NCI-H1694 treated with DMSO at 0.1 percent for 48 hours (cell line): ENCODE measurements at regions not wholly inside any gene's neighbourhood (a gene's known extent, or its start where the extent isn't known, plus 50 kb on each side); places are given as distances from the start of the nearest gene placed in this dataset.

ENCODE experiments used
- DNase-seq: peaks from one replicate; lab custom pipeline; 2025; lab: John Stamatoyannopoulos, UW

DNA sequence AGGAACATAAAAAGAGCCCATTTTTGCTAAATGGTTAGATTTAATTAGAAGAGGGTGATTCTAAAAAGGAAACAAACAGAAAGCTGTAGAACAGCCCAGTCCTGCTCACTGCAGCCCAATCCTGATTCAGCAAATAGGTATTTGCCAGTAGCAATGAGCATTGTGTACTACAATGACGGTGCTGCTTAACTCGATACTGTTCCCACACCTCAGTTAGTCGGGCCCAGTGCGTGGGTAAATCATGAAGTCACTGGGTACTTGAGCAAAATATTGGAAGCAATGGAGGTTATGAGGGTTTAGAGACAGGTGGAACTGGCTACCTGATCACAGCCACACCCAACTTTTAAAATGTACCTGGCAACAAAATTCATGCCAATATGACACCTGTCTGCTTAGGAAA, 101.5 kb upstream of the ADGRL2 start:
- DNase-seq: no peak

DNA sequence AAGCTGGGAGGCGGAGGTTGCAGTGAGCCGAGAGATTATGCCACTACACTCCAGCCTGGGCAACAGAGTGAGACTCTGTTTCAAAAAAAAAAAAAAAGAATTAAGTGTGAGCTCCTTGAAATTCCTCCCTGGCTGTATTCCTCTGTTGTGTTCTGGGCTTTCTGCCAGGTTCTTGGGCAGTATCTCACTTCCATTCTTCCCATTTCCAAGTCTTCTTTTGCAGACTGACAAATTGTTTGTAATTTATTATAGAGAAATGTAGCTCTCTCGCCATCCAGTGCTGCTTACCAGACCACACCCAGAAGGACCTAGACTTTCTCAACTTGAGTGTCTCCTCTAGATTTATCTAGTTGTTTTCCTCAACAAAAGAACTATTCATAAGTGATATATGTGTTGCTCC, 105.0 kb upstream of the ADGRL2 start:
- DNase-seq: no peak

DNA sequence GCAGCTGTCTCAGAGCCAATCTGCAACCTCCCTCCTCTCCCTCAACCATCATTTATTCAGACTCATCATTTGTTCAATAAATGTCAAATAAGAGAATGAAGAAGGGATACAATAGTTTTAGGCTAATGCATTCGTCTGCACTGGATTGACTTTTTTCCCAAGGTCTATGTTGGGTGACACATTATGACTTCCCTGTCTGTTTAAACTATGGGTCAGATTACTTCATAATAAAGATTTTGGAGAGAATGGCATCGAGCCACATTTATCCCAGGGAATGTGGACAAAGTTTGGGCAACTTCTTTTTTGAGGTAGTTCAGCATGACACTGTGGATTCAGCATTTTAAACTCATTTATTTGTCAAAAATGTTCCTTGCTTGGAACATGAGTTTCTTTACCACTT, 107.4 kb upstream of the ADGRL2 start:
- DNase-seq: no peak

DNA sequence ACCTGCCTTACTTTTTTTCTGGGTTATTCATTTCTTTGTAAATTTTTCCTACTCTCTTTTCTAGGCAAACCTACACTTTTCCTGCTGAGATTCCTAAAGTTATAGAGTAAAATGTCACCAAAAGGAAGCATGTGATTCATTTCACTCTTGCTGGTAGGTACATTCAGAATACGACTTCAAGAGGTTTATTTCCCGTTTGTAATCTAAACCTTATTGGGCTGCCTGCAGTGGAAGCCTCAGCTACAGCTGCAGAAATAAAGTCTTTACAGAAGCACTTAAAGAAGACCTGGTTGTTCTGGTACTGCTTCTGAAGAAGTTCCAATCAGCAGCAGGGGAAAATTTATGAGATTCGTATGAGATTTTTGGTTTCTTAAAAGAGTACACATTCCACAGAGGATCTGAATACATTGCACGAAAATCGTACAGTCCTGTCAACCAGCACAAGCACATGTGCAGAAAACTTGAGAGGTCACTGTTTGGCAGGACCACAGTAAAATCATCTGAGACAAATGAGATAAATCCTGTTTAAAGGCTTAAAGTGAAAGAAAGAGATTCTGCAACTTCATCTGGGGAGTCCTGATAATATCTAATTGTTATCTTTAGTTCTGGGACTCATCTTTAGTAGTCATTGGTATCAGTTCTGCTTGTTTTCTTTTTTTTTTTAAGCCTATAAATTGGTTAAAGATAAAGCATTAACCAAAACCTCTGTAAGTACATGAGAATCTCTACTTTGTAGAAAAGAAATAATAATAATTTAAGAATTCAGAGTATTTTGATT, 109.9 kb upstream of the ADGRL2 start:
- DNase-seq: no peak

DNA sequence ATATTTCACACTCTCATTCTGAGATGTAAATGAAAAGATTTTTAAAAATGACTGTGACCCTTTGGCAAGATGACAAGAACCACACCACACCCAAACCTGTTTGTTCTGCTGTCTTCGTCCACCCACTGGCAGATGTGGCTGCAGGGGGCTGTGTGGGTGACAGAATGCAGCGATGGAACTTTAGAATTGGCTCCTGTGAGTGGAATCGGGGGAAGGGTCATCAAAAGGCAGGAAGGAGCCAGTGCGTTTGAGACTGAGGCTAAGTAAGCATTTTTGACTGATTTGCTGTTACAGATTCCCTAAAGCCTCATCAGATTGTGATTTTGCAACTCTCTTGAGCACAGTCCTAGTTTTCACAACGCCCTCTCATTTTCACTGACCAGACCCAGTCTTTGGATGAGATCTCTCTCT, 111.2 kb upstream of the ADGRL2 start:
- no peak for DNase-seq

DNA sequence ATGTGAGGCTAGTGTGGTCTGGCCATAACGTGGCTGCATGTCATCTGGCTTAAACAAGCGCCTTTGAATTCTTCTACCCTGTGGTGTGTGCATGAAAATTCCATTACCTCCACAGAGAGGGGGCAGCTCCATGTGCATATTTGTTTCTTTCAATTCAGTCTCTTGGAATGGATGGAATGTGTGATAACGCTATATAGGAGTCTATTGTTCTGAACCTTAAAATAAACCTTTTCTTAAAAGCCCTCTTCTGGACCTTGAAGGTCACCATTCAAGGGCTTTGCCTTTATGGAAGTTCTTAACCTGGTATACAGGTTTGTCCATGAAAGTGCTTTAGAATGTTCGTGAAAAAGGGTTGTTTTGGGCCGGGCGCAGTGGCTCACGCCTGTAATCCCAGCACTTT, 118.2 kb upstream of the ADGRL2 start:
- DNase-seq: no peak

DNA sequence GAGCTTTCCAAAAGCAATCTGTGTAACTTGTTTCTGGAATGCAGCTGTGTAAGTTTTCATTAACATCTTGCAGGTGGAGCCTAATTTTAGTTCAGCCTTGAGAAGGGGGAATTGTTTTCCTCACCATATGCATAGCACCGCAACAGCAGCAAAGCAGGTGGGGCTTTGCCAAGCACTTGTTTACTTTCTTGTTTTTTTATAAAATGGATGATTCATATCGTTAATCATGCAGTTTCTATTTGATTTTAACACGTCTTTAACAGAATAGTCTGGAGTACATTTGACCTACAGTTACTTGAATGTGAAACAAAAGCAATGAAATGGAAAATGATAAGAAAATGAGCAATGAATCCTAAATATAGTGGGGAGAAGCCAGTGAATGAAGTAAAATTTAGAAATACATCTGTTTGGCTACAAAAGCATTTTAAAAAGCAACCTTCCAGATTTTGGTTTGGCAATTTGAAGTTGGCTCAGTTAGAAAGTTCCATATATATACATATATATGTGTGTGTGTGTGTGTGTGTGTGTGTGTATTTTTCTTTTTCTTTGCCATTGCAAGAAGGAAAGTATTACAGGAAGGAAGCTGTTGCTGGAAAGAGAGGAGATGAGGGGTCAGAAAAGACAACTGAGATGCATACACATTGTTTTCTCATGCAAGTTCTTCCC, 119.0 kb upstream of the ADGRL2 start:
- peak; percentile 8 for DNase-seq

DNA sequence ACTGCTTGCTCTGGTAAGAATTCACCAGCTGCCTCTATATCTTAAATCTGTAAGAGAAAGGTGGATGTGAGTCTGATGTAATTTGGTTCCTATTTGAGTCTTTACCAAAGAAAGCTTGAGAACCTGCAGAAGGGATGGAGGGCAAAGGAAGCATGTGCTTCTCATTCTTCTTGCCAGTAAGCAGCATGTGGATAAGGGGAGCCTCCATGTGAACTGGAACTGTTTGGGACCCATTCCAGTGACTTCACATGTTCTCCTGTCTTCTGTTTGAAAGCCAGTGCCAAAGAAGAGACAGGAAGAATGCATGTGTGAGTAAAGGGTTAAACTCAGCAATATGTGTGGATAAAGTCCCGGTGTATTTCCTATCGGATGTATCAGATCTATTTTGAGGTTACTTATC, 119.6 kb upstream of the ADGRL2 start:
- peak; percentile 5 for DNase-seq

DNA sequence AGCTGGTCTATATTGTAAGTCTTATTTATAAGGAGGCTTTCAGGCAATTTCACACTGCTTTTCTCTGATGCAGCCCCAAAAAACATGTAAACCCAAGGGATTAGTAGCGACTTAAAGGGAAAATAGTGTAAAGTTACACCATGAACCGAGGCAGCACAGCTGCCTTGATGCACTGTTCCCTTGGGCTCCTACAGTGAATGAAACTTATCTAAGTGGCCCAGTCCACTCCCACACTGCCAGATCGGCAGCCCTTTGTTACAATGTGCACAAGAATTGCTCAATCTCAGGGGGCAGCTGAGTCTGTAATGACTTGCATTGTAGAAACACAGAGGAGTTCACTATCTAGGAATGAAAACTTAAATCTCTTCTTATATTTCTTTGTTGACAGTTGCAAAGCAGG, 120.8 kb upstream of the ADGRL2 start:
- no peak for DNase-seq

DNA sequence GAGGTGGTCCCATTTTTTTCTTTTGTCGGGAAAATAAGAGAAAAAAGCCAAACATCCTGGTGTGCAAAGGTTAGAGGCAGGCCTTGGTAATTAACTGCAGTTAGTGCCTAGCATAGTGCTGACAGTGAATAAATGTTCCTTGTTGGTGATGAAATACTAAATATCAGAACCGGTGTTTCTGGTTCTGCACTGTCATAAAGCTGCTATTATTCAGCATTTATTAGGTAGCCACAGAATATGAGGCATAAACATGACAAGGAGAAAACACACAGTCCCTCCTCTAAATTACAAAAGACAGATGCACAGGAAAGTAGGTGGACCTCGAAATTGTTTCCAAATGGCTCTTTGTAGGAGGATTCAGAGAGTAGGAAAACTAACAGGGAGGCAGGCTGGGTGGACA, 122.0 kb upstream of the ADGRL2 start:
- DNase-seq: no peak

DNA sequence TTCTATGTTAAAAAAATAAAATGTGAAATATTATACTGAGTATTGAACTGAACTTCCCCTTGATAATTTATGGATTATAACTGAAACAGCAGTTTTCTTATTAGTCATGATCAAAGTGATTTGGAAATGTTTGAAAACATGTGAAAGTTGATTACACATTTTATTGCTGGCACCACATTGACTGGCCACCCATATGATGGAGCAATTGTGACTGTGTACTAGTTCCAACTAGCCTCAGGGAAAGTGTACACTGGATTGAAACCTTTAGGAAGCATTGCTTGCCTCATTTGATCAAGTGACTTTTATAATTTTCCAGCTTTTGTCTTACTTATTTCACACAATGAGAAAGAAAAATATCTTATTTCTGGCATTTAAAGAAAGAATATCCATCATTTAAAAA, 128.0 kb upstream of the ADGRL2 start:
- no peak for DNase-seq

DNA sequence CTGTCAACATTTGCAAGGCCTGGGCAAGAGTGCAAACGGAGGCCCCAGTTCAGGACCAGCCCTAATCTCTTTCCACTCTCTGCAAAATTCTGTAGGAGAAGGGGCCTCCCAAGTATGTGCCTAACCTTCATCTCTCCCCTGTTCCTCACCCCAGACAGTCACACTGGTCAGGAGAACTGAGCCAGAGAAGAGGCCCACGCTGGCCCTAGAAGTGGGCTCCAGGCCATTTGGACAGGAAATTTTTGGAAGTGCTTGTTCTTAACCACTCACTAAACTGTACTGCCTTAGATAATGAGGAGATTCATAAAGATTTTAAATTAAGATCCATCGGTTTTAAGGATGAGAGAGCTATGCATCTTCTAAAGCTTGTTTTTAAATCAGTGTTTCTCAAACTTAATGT, 129.7 kb upstream of the ADGRL2 start:
- DNase-seq: no peak

DNA sequence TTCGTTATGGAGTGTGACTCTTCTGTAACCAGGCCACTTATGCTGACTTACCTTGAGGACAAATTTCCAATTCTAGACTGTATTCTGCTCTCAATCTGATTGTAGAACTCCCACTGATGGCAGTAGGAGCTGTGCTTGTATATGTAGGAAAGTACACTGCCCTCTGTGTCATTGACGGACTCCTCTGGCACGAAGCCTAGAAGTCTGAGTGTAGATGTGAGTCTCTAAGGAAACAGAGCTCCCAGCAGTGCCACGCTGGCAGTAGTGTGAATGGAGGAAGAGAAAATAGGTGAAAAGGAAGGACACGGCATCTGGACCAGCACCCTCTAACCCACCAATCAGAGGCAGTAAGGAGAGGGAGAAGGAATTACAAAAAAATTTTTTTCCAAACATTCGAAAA, 130.4 kb upstream of the ADGRL2 start:
- DNase-seq: no peak

DNA sequence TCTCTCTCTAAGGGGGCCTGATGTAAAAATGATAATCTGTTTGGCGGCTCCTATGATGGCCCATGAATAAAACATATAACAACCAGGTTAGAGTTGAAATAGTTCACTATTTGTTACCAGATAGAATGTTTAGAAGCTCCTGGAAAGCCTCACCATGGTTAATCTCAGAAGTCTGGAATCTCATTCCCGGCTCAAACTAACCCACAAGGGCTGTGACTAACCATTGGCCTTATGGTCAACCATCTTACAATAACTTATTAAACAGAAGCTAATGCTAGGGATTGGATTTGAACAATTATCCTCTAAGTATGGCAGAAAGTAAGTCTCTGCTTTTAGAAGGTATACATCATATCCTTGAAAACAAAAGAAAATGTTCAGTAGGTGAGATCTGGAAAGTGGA, 134.1 kb upstream of the ADGRL2 start:
- no peak for DNase-seq

DNA sequence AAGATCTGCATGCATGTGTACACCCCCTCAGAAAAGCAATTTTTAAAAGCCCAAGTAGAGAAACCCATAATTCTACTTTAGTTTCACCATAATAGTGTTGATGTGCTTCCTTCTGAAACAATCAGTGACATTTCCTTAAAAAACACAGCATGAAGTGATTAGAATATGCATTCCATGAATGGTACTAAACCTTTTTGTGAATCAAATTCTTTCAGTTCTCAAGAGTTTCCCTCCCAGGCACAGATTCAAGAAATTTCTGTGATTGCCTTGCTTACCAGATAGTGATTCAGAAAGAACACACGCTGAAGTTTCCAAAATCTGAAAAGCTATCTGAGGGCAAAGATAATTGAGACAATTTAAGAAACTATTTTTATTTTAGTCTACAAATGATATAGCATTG, 136.4 kb upstream of the ADGRL2 start:
- DNase-seq: no peak

DNA sequence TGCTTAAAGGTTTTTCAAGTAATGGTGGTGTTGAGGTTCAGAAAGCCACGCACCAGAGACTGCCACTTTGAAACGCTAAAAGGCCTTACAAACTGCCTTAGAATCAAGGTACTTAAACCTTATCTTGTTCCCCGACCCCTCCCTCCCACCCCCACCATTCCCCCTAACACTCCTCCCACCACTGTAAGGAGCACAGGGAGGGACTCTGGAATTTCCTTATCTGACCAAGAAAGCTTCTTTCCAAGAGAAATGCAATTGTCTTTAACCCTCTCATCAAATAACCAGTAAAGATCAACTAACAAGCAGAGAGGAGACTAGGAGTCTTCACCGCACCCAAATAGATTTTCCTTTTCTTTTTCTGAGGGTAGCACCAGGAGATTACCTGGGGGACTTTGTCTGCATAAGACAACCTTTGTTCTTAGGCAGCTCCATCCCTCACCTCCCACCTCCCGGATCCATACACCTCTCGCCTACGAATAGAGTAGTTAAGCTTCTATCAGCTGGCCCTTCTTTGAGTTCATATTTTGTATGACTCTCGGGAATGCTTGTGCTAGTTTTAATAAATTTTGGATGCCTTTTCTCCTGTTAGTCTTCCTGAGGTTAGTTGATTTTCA, 137.7 kb upstream of the ADGRL2 start:
- no peak for DNase-seq

DNA sequence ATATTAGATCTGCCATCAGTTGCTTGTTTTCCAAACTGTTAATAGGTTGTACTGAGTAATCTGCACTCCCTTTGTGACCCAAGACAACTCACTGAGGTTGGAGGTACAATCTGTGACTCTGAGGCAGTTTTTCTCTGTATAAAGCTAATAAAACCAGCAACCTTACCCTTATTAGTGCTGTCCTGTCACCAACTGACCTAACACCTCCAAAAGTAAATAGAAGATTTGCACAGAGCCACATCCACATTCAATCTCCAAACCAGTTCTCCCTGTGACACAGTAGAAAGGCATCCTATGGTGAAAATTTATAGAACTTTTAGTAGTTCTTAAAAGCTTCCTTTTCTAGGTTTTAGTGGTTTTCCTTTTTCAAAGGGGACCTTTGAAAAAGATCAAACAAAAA, 140.4 kb upstream of the ADGRL2 start:
- DNase-seq: no peak

DNA sequence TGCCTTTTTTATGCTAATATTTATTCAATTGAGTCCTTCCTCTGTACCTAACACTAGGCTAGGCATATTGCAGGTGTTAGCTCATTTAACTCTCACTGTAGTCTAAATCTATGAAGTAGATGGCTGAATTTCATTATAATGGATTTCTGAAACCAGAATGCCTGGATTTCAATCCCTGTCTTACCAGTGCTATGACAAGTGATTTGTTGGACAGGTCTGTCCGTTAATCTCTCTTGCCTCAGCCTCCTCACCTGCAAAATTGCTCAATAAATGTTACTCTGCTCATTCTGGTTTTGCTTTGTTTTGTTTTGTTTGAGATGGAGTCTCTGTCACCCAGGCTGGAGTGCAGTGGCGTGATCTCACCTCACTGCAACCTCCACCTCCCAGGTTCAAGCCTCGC, 146.1 kb upstream of the ADGRL2 start:
- no peak for DNase-seq

DNA sequence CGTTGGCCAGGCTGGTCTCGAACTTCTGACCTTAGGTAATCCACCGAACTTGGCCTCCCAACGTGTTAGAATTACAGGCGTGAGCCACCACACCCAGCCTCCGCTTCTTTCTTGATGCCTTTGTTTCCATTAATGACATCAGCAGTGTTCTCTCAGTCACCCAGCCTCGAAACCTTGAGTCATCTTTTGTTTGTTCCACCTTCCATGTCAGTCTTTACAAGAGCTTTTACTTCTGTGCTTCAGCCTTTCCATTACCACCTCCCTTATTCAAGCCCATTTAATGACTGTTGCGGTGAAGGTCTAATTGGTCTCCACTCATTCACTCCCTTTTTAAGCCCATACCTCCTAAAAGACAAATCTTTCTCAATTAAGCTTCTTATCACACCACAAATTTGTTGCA, 146.6 kb upstream of the ADGRL2 start:
- DNase-seq: no peak

DNA sequence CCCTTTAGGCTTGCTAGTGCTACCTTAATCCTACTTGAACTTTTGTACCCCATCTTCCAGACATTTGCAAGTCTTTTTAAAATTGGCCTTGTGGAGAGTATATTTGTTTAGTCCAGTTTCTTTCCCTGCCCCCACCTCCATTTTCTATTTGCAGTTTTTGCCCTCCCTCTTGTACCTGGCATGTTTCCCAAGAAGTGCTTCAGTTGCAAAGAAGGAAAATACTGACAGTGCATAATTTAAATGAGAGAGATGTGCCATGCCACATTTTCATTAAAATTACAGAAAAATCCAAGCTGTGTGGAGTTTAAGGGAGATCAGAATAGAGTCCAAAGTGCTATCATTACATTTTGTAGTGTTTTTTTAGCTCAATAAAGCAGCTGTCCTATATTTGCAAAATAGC, 150.0 kb upstream of the ADGRL2 start:
- DNase-seq: no peak

DNA sequence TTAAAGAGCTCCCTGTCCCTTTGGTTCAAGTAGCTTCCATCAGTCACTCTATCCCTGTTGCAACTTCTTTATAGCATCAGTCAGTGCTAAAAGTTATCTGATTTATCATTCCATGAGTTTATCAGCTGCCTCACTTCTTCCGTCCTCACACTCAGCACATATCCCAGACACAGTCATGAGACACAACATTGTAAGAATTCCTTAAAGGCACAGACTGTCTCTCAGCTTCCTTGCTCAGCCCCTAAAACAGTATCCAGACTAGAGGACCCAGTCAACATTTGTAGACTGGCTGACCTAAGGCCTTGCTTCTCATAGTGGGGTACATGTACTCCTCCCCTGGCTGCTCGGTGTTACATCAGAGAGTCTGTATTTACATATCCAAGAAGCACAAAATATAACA, 164.9 kb upstream of the ADGRL2 start:
- DNase-seq: no peak

DNA sequence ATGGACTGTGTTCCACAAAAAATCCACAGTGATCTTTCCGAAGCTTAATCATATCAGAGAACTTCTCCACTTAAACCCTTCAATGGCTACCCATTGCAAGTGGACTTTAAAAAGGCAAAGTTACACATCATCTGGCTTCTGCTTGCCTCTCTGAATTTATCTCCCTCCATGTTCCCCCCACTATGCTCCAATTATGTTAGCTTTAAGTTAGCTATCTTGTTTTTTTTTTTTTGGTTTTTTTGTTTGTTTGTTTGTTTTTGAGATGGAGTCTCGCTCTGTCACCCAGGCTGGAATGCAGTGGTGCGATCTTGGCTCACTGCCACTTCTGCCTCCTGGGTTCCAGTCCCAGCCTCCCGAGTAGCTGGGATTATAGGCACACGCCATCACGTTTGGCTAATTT, 166.4 kb upstream of the ADGRL2 start:
- no peak for DNase-seq

DNA sequence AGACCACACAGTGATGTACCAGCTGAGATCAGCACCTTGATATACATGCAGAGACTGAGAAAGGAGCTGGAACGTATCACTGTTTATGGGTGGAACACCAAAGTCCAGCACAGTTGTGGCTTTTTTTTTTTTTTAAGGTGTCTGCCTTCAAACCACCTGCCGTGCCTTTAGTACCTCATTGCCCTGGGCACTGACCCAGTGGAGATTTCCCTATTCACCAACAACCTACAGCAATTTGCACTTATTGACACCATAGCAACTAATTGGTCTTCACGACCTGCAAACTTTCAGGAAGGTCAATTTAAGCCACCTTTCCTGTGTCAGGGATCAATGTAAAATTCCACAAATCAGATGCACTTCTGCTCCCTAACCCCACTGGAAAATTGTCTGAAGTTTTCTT, 181.6 kb upstream of the ADGRL2 start:
- DNase-seq: no peak

DNA sequence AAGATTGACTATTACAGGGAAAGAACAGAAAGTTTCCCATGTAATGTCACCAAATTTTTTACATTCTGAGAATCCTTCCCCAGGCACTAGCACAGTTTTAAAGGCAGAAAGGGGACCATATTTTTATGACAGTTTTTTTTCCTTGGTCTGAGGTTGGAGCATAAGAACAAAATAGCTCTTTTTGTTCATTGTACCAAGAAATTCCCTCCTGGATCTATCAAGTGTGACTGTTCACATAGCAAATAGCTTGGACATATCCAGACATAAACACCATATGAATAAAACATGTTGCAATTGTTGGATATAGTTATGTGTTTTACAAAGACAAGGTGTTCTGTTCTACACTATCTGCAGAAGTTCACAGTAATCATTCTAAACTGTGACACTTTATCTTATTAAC, 182.4 kb upstream of the ADGRL2 start:
- no peak for DNase-seq
